ENCODE measurements at regions not wholly inside any gene's neighbourhood (a gene's known extent, or its start where the extent isn't known, plus 50 kb on each side); places are given as distances from the start of the nearest gene placed in this dataset.

- no peak overlapping the region for H3K9ac ChIP-seq (ENCODE audit: control insufficient read depth, insufficient read depth, low read length)
- in situ Hi-C loops (cut with MboI), result no loop called here
- H3K4me2 ChIP-seq (ENCODE audit: control insufficient read depth, insufficient read depth), result no peak overlapping the region
- DNase-seq (ENCODE audit: low read depth, low spot score), result no peak
- ChIA-PET RAD21 (ENCODE audit: unreplicated experiment) (no interaction called here), CTCF (no interaction called here), POLR2A (no interaction called here), SMC1A (ENCODE audit: uncharacterized antibody, unreplicated experiment) (interaction anchor here (0.9 kb wide), 1 partner anchor 1112 kb away, joined by 3 read pairs; no protein-coding TSS in a partner anchor)
- BruUV-seq (replicated peaks), result no TSS peak
- no peak overlapping the region for H2AFZ ChIP-seq (ENCODE audit: control insufficient read depth, low read depth, low read length)
- H3K9me3 ChIP-seq (replicated peaks; ENCODE audit: control insufficient read depth, insufficient read depth, low read length), result no peaks in the 10 kb centered on the region
- no peak overlapping the region for H3K27ac ChIP-seq (ENCODE audit: control insufficient read depth, insufficient read depth)
- no peak for FAIRE-seq
- TF ChIP-seq NFYA (IDR thresholded peaks at IDR 0.05; ENCODE audit: borderline replicate concordance, low read depth, low read length) (no peak), CEBPB (IDR thresholded peaks at IDR 0.05; ENCODE audit: borderline replicate concordance in 1 of 2, low read depth in 2 of 2, low read length in 2 of 2) (no peak)
- H3K27me3 ChIP-seq (replicated peaks in 1 of 2; ENCODE audit: control insufficient read depth in 2 of 2, insufficient read depth in 2 of 2, low read length in 1 of 2), result no peaks in the 10 kb centered on the region
- WGBS (ENCODE audit: insufficient coverage, insufficient replicate concordance, low lambda C conversion rate, missing lambda C conversion rate), result 0% methylated on average over 1 of the region's 1 CpG
- no peaks in the 10 kb centered on the region for H3K4me1 ChIP-seq (ENCODE audit: control insufficient read depth, insufficient read depth, low read length)
- H3K4me3 ChIP-seq, result no peak overlapping the region
- H3K36me3 ChIP-seq (ENCODE audit: control insufficient read depth in 2 of 2, insufficient read depth in 2 of 2, low read length in 1 of 2), result no peaks in the 10 kb centered on the region
- no peak for ATAC-seq
- H4K20me1 ChIP-seq (ENCODE audit: control insufficient read depth, insufficient read depth), result no peaks in the 10 kb centered on the region
- intact Hi-C loops (cut with micrococcal nuclease; ENCODE audit: unreplicated experiment), result no loop called here
- H3K79me2 ChIP-seq (ENCODE audit: control insufficient read depth, insufficient read depth, low read length), result no peaks in the 10 kb centered on the region
These were observed 367.9 kb downstream of the ZIC4 start for GRCh38 chr3:147038481-147038880.

GRCh38 chr3:147034359-147034758, 372.0 kb downstream of the ZIC4 start:
- no peaks in the 10 kb centered on the region for H3K9me3 ChIP-seq (replicated peaks; ENCODE audit: control insufficient read depth, insufficient read depth, low read length)
- in situ Hi-C loops (cut with MboI) (no loop called here), intact Hi-C loops (cut with micrococcal nuclease; ENCODE audit: unreplicated experiment) (no loop called here)
- H3K4me3 ChIP-seq, result no peak overlapping the region
- ChIA-PET RAD21 (ENCODE audit: unreplicated experiment) (no interaction called here), SMC1A (ENCODE audit: uncharacterized antibody, unreplicated experiment) (no interaction called here), CTCF (interaction anchor here (0.7 kb wide), 1 partner anchor 1500 kb away, joined by 3 read pairs; no protein-coding TSS in a partner anchor), POLR2A (no interaction called here)
- DNase-seq (ENCODE audit: low read depth, low spot score) (no peak), FAIRE-seq (no peak), ATAC-seq (no peak)
- BruUV-seq (replicated peaks), result no TSS peak
- H3K4me1 ChIP-seq (ENCODE audit: control insufficient read depth, insufficient read depth, low read length), result no peaks in the 10 kb centered on the region
- no peaks in the 10 kb centered on the region for H3K36me3 ChIP-seq (ENCODE audit: control insufficient read depth in 2 of 2, insufficient read depth in 2 of 2, low read length in 1 of 2)
- no peak overlapping the region for H3K4me2 ChIP-seq (ENCODE audit: control insufficient read depth, insufficient read depth)
- 0% methylated on average over 3 of the region's 3 CpGs for WGBS (ENCODE audit: insufficient coverage, insufficient replicate concordance, low lambda C conversion rate, missing lambda C conversion rate)
- H4K20me1 ChIP-seq (ENCODE audit: control insufficient read depth, insufficient read depth), result no peaks in the 10 kb centered on the region
- H3K27me3 ChIP-seq (replicated peaks in 1 of 2; ENCODE audit: control insufficient read depth in 2 of 2, insufficient read depth in 2 of 2, low read length in 1 of 2), result no peaks in the 10 kb centered on the region
- H3K27ac ChIP-seq (ENCODE audit: control insufficient read depth, insufficient read depth), result no peak overlapping the region
- H3K9ac ChIP-seq (ENCODE audit: control insufficient read depth, insufficient read depth, low read length), result no peak overlapping the region
- no peak overlapping the region for H2AFZ ChIP-seq (ENCODE audit: control insufficient read depth, low read depth, low read length)
- no peaks in the 10 kb centered on the region for H3K79me2 ChIP-seq (ENCODE audit: control insufficient read depth, insufficient read depth, low read length)
- TF ChIP-seq NR2C2 (IDR thresholded peaks at IDR 0.05; ENCODE audit: borderline replicate concordance, control insufficient read depth, insufficient read length, low read depth), result no peak
- no peak for TF ChIP-seq E2F4 (IDR thresholded peaks at IDR 0.05; ENCODE audit: low read depth, low read length)
- TF ChIP-seq ZNF24 (IDR thresholded peaks at IDR 0.05), result no peak
- TF ChIP-seq PAX5 (IDR thresholded peaks at IDR 0.05; ENCODE audit: borderline replicate concordance, low read depth, low read length), result no peak
- TF ChIP-seq SREBF2 (IDR thresholded peaks at IDR 0.05; ENCODE audit: low read length), result no peak
- TF ChIP-seq NFYA (IDR thresholded peaks at IDR 0.05; ENCODE audit: borderline replicate concordance, low read depth, low read length), result no peak
- TF ChIP-seq KLF5 (IDR thresholded peaks at IDR 0.05; ENCODE audit: partially characterized antibody), result no peak
- TF ChIP-seq, protein P1, sequence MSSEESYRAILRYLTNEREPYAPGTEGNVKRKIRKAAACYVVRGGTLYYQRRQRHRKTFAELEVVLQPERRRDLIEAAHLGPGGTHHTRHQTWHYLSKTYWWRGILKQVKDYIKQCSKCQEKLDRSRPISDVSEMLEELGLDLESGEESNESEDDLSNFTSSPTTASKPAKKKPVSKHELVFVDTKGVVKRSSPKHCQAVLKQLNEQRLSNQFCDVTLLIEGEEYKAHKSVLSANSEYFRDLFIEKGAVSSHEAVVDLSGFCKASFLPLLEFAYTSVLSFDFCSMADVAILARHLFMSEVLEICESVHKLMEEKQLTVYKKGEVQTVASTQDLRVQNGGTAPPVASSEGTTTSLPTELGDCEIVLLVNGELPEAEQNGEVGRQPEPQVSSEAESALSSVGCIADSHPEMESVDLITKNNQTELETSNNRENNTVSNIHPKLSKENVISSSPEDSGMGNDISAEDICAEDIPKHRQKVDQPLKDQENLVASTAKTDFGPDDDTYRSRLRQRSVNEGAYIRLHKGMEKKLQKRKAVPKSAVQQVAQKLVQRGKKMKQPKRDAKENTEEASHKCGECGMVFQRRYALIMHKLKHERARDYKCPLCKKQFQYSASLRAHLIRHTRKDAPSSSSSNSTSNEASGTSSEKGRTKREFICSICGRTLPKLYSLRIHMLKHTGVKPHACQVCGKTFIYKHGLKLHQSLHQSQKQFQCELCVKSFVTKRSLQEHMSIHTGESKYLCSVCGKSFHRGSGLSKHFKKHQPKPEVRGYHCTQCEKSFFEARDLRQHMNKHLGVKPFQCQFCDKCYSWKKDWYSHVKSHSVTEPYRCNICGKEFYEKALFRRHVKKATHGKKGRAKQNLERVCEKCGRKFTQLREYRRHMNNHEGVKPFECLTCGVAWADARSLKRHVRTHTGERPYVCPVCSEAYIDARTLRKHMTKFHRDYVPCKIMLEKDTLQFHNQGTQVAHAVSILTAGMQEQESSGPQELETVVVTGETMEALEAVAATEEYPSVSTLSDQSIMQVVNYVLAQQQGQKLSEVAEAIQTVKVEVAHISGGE (CRISPR knock-in tag; IDR thresholded peaks at IDR 0.05), result no peak
- TF ChIP-seq SP1 (IDR thresholded peaks at IDR 0.05; ENCODE audit: low read depth, low read length), result no peak
- no peak for TF ChIP-seq SRF (IDR thresholded peaks at IDR 0.05; ENCODE audit: low read depth in 2 of 2, low read length in 2 of 2)
- TF ChIP-seq, protein P2, sequence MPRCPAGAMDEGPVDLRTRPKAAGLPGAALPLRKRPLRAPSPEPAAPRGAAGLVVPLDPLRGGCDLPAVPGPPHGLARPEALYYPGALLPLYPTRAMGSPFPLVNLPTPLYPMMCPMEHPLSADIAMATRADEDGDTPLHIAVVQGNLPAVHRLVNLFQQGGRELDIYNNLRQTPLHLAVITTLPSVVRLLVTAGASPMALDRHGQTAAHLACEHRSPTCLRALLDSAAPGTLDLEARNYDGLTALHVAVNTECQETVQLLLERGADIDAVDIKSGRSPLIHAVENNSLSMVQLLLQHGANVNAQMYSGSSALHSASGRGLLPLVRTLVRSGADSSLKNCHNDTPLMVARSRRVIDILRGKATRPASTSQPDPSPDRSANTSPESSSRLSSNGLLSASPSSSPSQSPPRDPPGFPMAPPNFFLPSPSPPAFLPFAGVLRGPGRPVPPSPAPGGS (IDR thresholded peaks at IDR 0.05; ENCODE audit: borderline replicate concordance, insufficient read depth, low read depth, low read length, poor library complexity, severe bottlenecking), result no peak
- TF ChIP-seq PML (IDR thresholded peaks at IDR 0.05; ENCODE audit: low read length), result no peak
